Keratinocyte (primary cell): ENCODE measurements at regions not wholly inside any gene's neighbourhood (a gene's known extent, or its start where the extent isn't known, plus 50 kb on each side); places are given as distances from the start of the nearest gene placed in this dataset.

Source experiments
- DNase-seq: peaks from one replicate; pipeline ENCODE4 v3.0.0-alpha.2; 2011; ENCODE audit warnings: low read depth, missing footprints, low spot score
- FAIRE-seq: peaks from 2 replicates; lab custom pipeline; 2011; peaks lifted over from hg19 to GRCh38; lab: Jason Lieb, UNC
- H2AFZ ChIP-seq: 2 replicates; pipeline ENCODE4 v1.6.0; 2012; ENCODE audit warnings: low read length, control low read depth, inconsistent platforms; ENCODE audit not compliant: control insufficient read depth
- H3K27ac ChIP-seq: 2 replicates; pipeline ENCODE4 v1.5.1; 2011; ENCODE audit warnings: low read length; ENCODE audit not compliant: control insufficient read depth, insufficient read depth
- H3K27me3 ChIP-seq: 3 replicates; pipeline ENCODE4 v1.6.0; 2011; ENCODE audit warnings: low read length; ENCODE audit not compliant: control insufficient read depth, insufficient read depth; ENCODE audit errors: extremely low read depth
- H3K36me3 ChIP-seq, 2 experiments: 2 replicates in 1 of 2; 3 replicates in 1 of 2; pipeline ENCODE4 v1.5.1; 2011; ENCODE audit warnings: low read length in 2 of 2, mild to moderate bottlenecking in 1 of 2; ENCODE audit not compliant: control insufficient read depth in 2 of 2, insufficient read depth in 2 of 2; ENCODE audit errors: extremely low read depth in 1 of 2
- H3K4me1 ChIP-seq: 3 replicates; pipeline ENCODE4 v1.5.1; 2011; ENCODE audit warnings: low read length; ENCODE audit not compliant: control insufficient read depth, insufficient read depth; ENCODE audit errors: extremely low read depth
- H3K4me2 ChIP-seq: 3 replicates; pipeline ENCODE4 v1.6.0; 2011; ENCODE audit warnings: low read depth, low read length; ENCODE audit not compliant: control insufficient read depth, insufficient read depth; ENCODE audit errors: extremely low read depth
- H3K4me3 ChIP-seq, 3 experiments: fragments of 200-600 bp in 1 of 3; sonication (generic) in 1 of 3; 2 replicates in 2 of 3; 3 replicates in 1 of 3; pipeline ENCODE4 v1.5.1; 2011 to 2016; ENCODE audit warnings: low read length in 3 of 3, mild to moderate bottlenecking in 3 of 3, control low read depth in 2 of 3, inconsistent platforms in 1 of 3, low read depth in 1 of 3, mixed read lengths in 1 of 3, mixed run types in 1 of 3, moderate library complexity in 1 of 3; ENCODE audit not compliant: control insufficient read depth in 2 of 3, insufficient read depth in 2 of 3; ENCODE audit errors: extremely low read depth in 1 of 3
- H3K79me2 ChIP-seq: 2 replicates; pipeline ENCODE4 v1.6.0; 2012; ENCODE audit warnings: low read length; ENCODE audit not compliant: control insufficient read depth, insufficient read depth
- H3K9ac ChIP-seq: 3 replicates; pipeline ENCODE4 v1.6.0; 2011; ENCODE audit warnings: low read length; ENCODE audit not compliant: control insufficient read depth, insufficient read depth; ENCODE audit errors: extremely low read depth
- H3K9me1 ChIP-seq: 3 replicates; pipeline ENCODE4 v1.6.0; 2011; ENCODE audit warnings: low read length; ENCODE audit not compliant: control insufficient read depth, insufficient read depth; ENCODE audit errors: extremely low read depth
- H3K9me3 ChIP-seq: 2 replicates; pipeline ENCODE4 v1.5.1; 2012; ENCODE audit warnings: low read depth, low read length; ENCODE audit not compliant: control insufficient read depth
- H4K20me1 ChIP-seq: 3 replicates; pipeline ENCODE4 v1.6.0; 2011; ENCODE audit warnings: low read length; ENCODE audit not compliant: control insufficient read depth, insufficient read depth; ENCODE audit errors: extremely low read depth
- EZH2 ChIP-seq: IDR thresholded peaks from one replicate; pipeline ENCODE4 v1.6.1; 2012; ENCODE audit warnings: inconsistent platforms, mild to moderate bottlenecking, low read length, moderate library complexity
- dilution Hi-C: fragments of 300-500 bp; cut with MboI; formaldehyde crosslinking; loops from one replicate; pipeline ENCODE4 v1.7.0; 2020; ENCODE audit warnings: low sequenced_read_pairs; ENCODE audit not compliant: extremely low pct_ligation_motif_present
- TF ChIP-seq, protein P1 (sequence below), 3 experiments: IDR thresholded peaks in 1 of 3; conservative IDR thresholded peaks in 1 of 3; optimal IDR thresholded peaks in 1 of 3; 2 replicates in 2 of 3; 3 replicates in 1 of 3; pipeline versions ENCODE3 to v1.5.1; 2011; ENCODE audit warnings: low read length in 3 of 3, mild to moderate bottlenecking in 3 of 3, moderate library complexity in 2 of 3, control low read depth in 1 of 3, inconsistent platforms in 1 of 3; ENCODE audit not compliant: insufficient read depth in 2 of 3; ENCODE audit errors: extremely low read depth in 1 of 3

DNA sequence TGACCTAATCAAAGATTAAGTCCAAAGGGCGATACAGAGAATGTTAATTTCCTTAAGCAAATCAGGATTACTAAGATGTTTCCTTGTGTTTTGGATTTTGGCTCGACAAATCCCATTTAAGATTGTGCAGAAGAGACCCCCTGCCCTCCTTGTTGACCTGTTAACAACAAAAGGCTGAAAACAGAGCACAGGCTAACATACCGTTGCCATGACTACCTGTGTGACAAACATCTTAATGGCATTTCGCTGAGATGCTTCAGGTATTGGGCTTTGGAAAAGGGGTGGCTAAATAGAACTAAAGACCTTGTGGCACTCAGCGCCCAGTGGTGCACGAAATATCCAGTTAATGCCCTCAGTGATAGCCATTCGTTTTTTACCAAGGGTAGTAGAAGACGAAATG is 1532.3 kb upstream of the TMEM132C start:
- Histone ChIP-seq H3K9me3 (no peaks in the 10 kb centered on the region), H4K20me1 (no peaks in the 10 kb centered on the region), H2AFZ (no peak overlapping the region), H3K36me3 (no peaks in the 10 kb centered on the region), H3K27ac (no peak overlapping the region), H3K4me2 (no peak overlapping the region), H3K9ac (no peak overlapping the region), H3K4me3 (no peak overlapping the region), H3K4me1 (no peaks in the 10 kb centered on the region), H3K27me3 (no peaks in the 10 kb centered on the region), H3K79me2 (no peaks in the 10 kb centered on the region), H3K9me1 (no peaks in the 10 kb centered on the region)
- TF ChIP-seq, protein P1, sequence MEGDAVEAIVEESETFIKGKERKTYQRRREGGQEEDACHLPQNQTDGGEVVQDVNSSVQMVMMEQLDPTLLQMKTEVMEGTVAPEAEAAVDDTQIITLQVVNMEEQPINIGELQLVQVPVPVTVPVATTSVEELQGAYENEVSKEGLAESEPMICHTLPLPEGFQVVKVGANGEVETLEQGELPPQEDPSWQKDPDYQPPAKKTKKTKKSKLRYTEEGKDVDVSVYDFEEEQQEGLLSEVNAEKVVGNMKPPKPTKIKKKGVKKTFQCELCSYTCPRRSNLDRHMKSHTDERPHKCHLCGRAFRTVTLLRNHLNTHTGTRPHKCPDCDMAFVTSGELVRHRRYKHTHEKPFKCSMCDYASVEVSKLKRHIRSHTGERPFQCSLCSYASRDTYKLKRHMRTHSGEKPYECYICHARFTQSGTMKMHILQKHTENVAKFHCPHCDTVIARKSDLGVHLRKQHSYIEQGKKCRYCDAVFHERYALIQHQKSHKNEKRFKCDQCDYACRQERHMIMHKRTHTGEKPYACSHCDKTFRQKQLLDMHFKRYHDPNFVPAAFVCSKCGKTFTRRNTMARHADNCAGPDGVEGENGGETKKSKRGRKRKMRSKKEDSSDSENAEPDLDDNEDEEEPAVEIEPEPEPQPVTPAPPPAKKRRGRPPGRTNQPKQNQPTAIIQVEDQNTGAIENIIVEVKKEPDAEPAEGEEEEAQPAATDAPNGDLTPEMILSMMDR (optimal IDR thresholded peaks at IDR 0.05 in 1 of 3, IDR thresholded peaks at IDR 0.05 in 1 of 3, conservative IDR thresholded peaks at IDR 0.05 in 1 of 3; ENCODE audit: extremely low read depth in 1 of 3, insufficient read depth in 2 of 3, low read length in 3 of 3), result no peak
- no peak for TF ChIP-seq EZH2
- DNase-seq, result no peak
- no peak for FAIRE-seq
- dilution Hi-C loops, result no loop called here

- Histone ChIP-seq H3K9ac (no peak overlapping the region), H3K4me1 (no peaks in the 10 kb centered on the region), H3K9me1 (no peaks in the 10 kb centered on the region), H3K36me3 (no peaks in the 10 kb centered on the region), H3K27ac (no peak overlapping the region), H3K79me2 (no peaks in the 10 kb centered on the region), H3K9me3 (no peaks in the 10 kb centered on the region), H3K4me2 (no peak overlapping the region), H4K20me1 (no peaks in the 10 kb centered on the region), H2AFZ (no peak overlapping the region), H3K27me3 (no peaks in the 10 kb centered on the region), H3K4me3 (no peak overlapping the region)
- dilution Hi-C loops, result no loop called here
- DNase-seq (no peak), FAIRE-seq (no peak)
- TF ChIP-seq, protein P1 (optimal IDR thresholded peaks at IDR 0.05 in 1 of 3, IDR thresholded peaks at IDR 0.05 in 1 of 3, conservative IDR thresholded peaks at IDR 0.05 in 1 of 3; ENCODE audit: extremely low read depth in 1 of 3, insufficient read depth in 2 of 3, low read length in 3 of 3), result no peak
- TF ChIP-seq EZH2, result no peak
These were observed 1525.3 kb upstream of the TMEM132C start for GRCh38 chr12:126741536-126742240.
